K562 (cell line): ENCODE measurements at regions not wholly inside any gene's neighbourhood (a gene's known extent, or its start where the extent isn't known, plus 50 kb on each side); places are given as distances from the start of the nearest gene placed in this dataset.

ENCODE experiments used
- ATAC-seq: fragments of 200-7000 bp; cut with Tn5 transposase; 3 replicates; pipeline ENCODE4 v1.9.1; 2020; ENCODE audit warnings: moderate library complexity
- BruUV-seq: library from RNA; stranded (reverse); fragments of 400-500 nt; replicated peaks from 2 replicates; lab custom pipeline; 2021; lab: Mats Ljungman, UMichigan
- CTCF ChIA-PET: fragments of 300-600 bp; formaldehyde crosslinking; extraction: SDS; loops from one replicate; lab custom pipeline; 2021; ENCODE audit warnings: low intra/inter-chr PET ratio; lab: Yijun Ruan, JAX
- POLR2A ChIA-PET: fragments of 300-600, 350-650 bp; sonication (Branson Sonifier 250); formaldehyde crosslinking; extraction: SDS; loops from one replicate; lab custom pipeline; 2021; ENCODE audit warnings: antibody characterized with exemption, inconsistent platforms; lab: Yijun Ruan, JAX
- DNase-seq, 4 experiments: peaks; one replicate each; pipeline versions ENCODE4 v3.0.0 to v3.0.0-alpha.2; 2011 to 2018; ENCODE audit warnings: low spot score in 3 of 4, mixed read lengths in 3 of 4; ENCODE audit errors: extremely low read depth in 1 of 4
- FAIRE-seq: peaks from 2 replicates; lab custom pipeline; 2011; peaks lifted over from hg19 to GRCh38; lab: Jason Lieb, UNC
- H2AFZ ChIP-seq: 2 replicates; pipeline ENCODE4 v1.6.0; 2011; ENCODE audit warnings: low read depth, low read length, control low read depth, inconsistent platforms
- H3K27ac ChIP-seq: fragments of 200-600 bp; 3 replicates; pipeline ENCODE4 v1.8.0; 2011; ENCODE audit warnings: low read depth, mild to moderate bottlenecking, control low read depth, inconsistent platforms, low read length, moderate library complexity, mixed read lengths; ENCODE audit errors: extremely low read depth
- H3K27me3 ChIP-seq, 2 experiments: fragments of 300-600 bp in 1 of 2; 2 replicates in 1 of 2; 3 replicates in 1 of 2; pipeline versions ENCODE4 v1.6.0 to v1.8.0; 2011; ENCODE audit warnings: inconsistent platforms in 2 of 2, low read length in 2 of 2, mild to moderate bottlenecking in 1 of 2, mixed read lengths in 1 of 2, moderate library complexity in 1 of 2; ENCODE audit not compliant: control insufficient read depth in 2 of 2, insufficient read depth in 2 of 2
- H3K36me3 ChIP-seq: fragments of 300-600 bp; 3 replicates; pipeline ENCODE4 v1.8.0; 2011; ENCODE audit warnings: mild to moderate bottlenecking, low read length, inconsistent platforms; ENCODE audit not compliant: control insufficient read depth, insufficient read depth
- H3K4me1 ChIP-seq, 2 experiments: fragments of 200-600 bp in 1 of 2; replicated peaks in 1 of 2; 2 replicates in 1 of 2; 3 replicates in 1 of 2; pipeline versions ENCODE4 v1.5.1 to v1.8.0; 2011; ENCODE audit warnings: inconsistent platforms in 2 of 2, low read length in 2 of 2, mild to moderate bottlenecking in 1 of 2, mixed read lengths in 1 of 2, moderate library complexity in 1 of 2; ENCODE audit not compliant: control insufficient read depth in 2 of 2, insufficient read depth in 2 of 2
- H3K4me2 ChIP-seq: 2 replicates; pipeline ENCODE4 v1.6.1; 2011; ENCODE audit warnings: low read length, control low read depth, inconsistent platforms, mixed read lengths; ENCODE audit not compliant: insufficient read depth
- H3K4me3 ChIP-seq: fragments of 200-600 bp; sonication (generic), shearing (Covaris generic); 2 replicates; pipeline ENCODE4 v1.5.1; 2016; ENCODE audit warnings: control low read depth, inconsistent platforms
- H3K79me2 ChIP-seq: fragments of 200-600 bp; 3 replicates; pipeline ENCODE4 v1.8.0; 2011; ENCODE audit warnings: low read length, inconsistent platforms; ENCODE audit not compliant: control insufficient read depth, insufficient read depth
- H3K9ac ChIP-seq, 2 experiments: 2 replicates each; pipeline versions ENCODE4 v1.6.0 to v1.6.1; 2011; ENCODE audit warnings: low read depth in 2 of 2, low read length in 2 of 2, control low read depth in 1 of 2, inconsistent platforms in 1 of 2, mild to moderate bottlenecking in 1 of 2, mixed read lengths in 1 of 2; ENCODE audit not compliant: insufficient read depth in 1 of 2
- H3K9me1 ChIP-seq: one replicate; pipeline ENCODE4 v1.6.0; 2011; ENCODE audit warnings: inconsistent platforms, mild to moderate bottlenecking, low read length, moderate library complexity; ENCODE audit not compliant: control insufficient read depth, insufficient read depth
- H3K9me3 ChIP-seq: replicated peaks from 2 replicates; pipeline ENCODE4 v1.5.1; 2011; ENCODE audit warnings: low read depth, low read length, inconsistent platforms; ENCODE audit not compliant: control insufficient read depth, insufficient read depth
- H4K20me1 ChIP-seq: replicated peaks from 2 replicates; pipeline ENCODE4 v1.6.1; 2011; ENCODE audit warnings: low read length, inconsistent platforms, mixed read lengths; ENCODE audit not compliant: control insufficient read depth, insufficient read depth
- GTF2F1 ChIP-seq: IDR thresholded peaks from 2 replicates; pipeline ENCODE4 v1.6.1; 2011; ENCODE audit warnings: low read depth, low read length, improper control_type of control experiment
- HNRNPK ChIP-seq: fragments of 200-400 bp; formaldehyde crosslinking; IDR thresholded peaks from one replicate; pipeline ENCODE4 v1.6.1; 2018; ENCODE audit warnings: mild to moderate bottlenecking, low read depth, low read length; ENCODE audit not compliant: poor library complexity, severe bottlenecking
- KDM2B ChIP-seq: fragments of 250-450 bp; sonication (Bioruptor Pico); IDR thresholded peaks from 2 replicates; pipeline ENCODE4 v1.8.0; 2021; ENCODE audit warnings: mild to moderate bottlenecking, moderate library complexity
- L3MBTL2 ChIP-seq: fragments of 450-650 bp; IDR thresholded peaks from 2 replicates; pipeline ENCODE4 v1.6.1; 2016; ENCODE audit warnings: mild to moderate bottlenecking, moderate library complexity
- NFIC ChIP-seq: fragments of 450-650 bp; IDR thresholded peaks from 2 replicates; pipeline ENCODE4 v1.6.1; 2017; ENCODE audit warnings: mild to moderate bottlenecking, inconsistent platforms
- TCF3 ChIP-seq: sonication (generic); formaldehyde crosslinking; IDR thresholded peaks from 2 replicates; pipeline ENCODE4 v1.4.0; 2020; ENCODE audit warnings: mild to moderate bottlenecking, missing genetic modification reagents
- TEAD2 ChIP-seq: fragments of 450-650 bp; IDR thresholded peaks from 2 replicates; pipeline ENCODE4 v1.6.1; 2016; ENCODE audit warnings: missing genetic modification characterization, control low read depth, missing compliant biosample characterization
- ZKSCAN8 ChIP-seq: fragments of 200-800 bp; sonication (Bioruptor generic); IDR thresholded peaks from 2 replicates; pipeline ENCODE4 v1.6.1; 2016; ENCODE audit warnings: missing genetic modification characterization, missing compliant biosample characterization
- ZNF311 ChIP-seq: fragments of 250-450 bp; sonication (Bioruptor Pico); IDR thresholded peaks from 2 replicates; pipeline ENCODE4 v1.4.0; 2020; ENCODE audit warnings: mild to moderate bottlenecking, moderate library complexity
- WGBS: fragments of 100-300 bp; shearing (Covaris generic); methylation state at CpG from one replicate; pipeline ENCODE4 v1.1.6; 2016; ENCODE audit warnings: low coverage, mixed read lengths; ENCODE audit not compliant: insufficient coverage; ENCODE audit errors: missing lambda C conversion rate; 5-methylcytosine and 5-hydroxymethylcytosine counted together
- in situ Hi-C: fragments of 300-500 bp; cut with MboI; formaldehyde crosslinking; loops from 4 replicates; pipeline ENCODE4 v1.15.0; 2018; ENCODE audit warnings: inconsistent platforms, mixed read lengths
- intact Hi-C: fragments of 100-400 bp; cut with micrococcal nuclease; formaldehyde crosslinking; loops from 2 replicates; pipeline ENCODE4 v1.14.2; 2022
- TF ChIP-seq, protein P1 (sequence below): fragments of 250-450 bp; sonication (Bioruptor Pico); IDR thresholded peaks from 2 replicates; pipeline ENCODE4 v1.4.0; 2020; ENCODE audit warnings: mild to moderate bottlenecking, moderate library complexity, borderline replicate concordance
- TF ChIP-seq, protein P2 (sequence below): fragments of 450-650 bp; formaldehyde crosslinking; IDR thresholded peaks from 2 replicates; pipeline ENCODE4 v1.4.0; 2022; ENCODE audit warnings: missing genetic modification characterization

DNA sequence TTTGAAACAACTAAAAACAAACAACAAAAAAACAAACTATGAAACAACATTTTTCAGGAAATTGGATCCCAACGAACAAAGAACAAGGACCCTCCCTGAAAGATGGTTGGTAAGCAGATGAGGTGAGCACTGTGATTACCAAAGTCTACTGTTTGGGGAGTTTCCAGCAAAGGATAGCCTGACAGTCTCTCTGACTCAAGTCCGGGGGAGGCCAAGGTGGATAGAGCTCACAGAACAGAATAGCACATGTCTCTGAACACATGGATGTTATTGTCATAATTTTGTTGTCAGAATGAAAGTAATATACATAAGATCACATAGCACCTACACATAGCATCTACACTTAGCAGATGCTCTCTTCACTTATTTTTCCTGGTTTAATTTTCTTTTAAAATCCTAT is 501.3 kb upstream of the TENM4 start:
- intact Hi-C loops (no loop called here), in situ Hi-C loops (no loop called here)
- no peak for TF ChIP-seq GTF2F1
- TF ChIP-seq TCF3, result no peak
- ChIA-PET CTCF (no interaction called here), POLR2A (no interaction called here)
- Histone ChIP-seq H3K4me2 (no peak overlapping the region), H3K4me3 (no peak overlapping the region), H3K27me3 (no peaks in the 10 kb centered on the region), H3K79me2 (no peaks in the 10 kb centered on the region), H3K9me1 (no peaks in the 10 kb centered on the region), H3K4me1 (no peaks in the 10 kb centered on the region), H3K36me3 (no peaks in the 10 kb centered on the region), H3K27ac (no peak overlapping the region), H4K20me1 (no peaks in the 10 kb centered on the region), H3K9me3 (no peaks in the 10 kb centered on the region), H3K9ac (no peak overlapping the region), H2AFZ (no peak overlapping the region)
- BruUV-seq, result no TSS peak
- ATAC-seq (no peak), FAIRE-seq (no peak), DNase-seq (no peak)
- WGBS, result 0% methylated on average over 2 of the region's 2 CpGs

DNA sequence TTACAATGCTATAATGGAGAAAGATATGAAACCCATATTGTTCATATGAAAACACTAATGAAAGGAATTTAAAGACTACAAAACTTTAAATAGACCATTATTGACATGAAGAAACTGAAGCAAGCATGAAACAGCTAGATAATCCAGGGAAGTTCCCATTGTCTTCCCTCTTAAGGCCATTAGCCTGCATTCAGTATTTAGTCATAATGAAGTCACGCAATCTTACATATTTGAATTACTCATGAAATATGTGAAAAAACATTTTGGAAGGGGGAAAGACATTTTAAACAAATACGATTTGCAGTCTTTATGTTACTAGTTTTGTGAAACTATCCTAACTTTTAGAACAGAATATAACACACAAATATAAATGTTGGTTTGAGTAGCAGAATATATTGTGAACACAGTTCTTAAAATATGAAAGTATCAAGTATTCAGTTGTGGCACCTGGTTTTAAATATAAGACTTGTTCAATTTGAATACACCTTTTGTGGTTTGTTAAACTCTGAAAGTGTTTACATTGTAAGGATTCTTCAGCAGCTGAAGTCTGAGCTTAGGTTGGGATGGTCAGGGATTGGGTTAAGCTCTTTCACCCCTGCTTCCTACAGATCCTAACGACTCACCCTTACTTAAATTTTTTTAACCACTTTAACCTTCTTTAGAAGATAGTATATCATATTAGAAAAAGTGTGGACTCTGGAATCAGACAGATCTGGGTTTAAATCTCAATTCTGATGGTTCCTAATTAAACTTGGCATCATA is 500.3 kb upstream of the TENM4 start:
- intact Hi-C loops, result no loop called here
- H3K27me3 ChIP-seq, result no peaks in the 10 kb centered on the region
- H3K79me2 ChIP-seq, result no peaks in the 10 kb centered on the region
- H3K4me2 ChIP-seq, result no peak overlapping the region
- no peak for ATAC-seq
- no peaks in the 10 kb centered on the region for H3K4me1 ChIP-seq
- in situ Hi-C loops, result no loop called here
- no peaks in the 10 kb centered on the region for H3K36me3 ChIP-seq
- no peak overlapping the region for H3K4me3 ChIP-seq
- WGBS, result 0% methylated on average over 3 of the region's 3 CpGs
- no peaks in the 10 kb centered on the region for H3K9me1 ChIP-seq
- DNase-seq, result no peak
- BruUV-seq, result no TSS peak
- ChIA-PET POLR2A (no interaction called here), CTCF (no interaction called here)
- H3K27ac ChIP-seq, result no peak overlapping the region
- no peak overlapping the region for H2AFZ ChIP-seq
- no peaks in the 10 kb centered on the region for H3K9me3 ChIP-seq
- H4K20me1 ChIP-seq, result no peaks in the 10 kb centered on the region
- no peak overlapping the region for H3K9ac ChIP-seq
- no peak for FAIRE-seq
- TF ChIP-seq, protein P1, sequence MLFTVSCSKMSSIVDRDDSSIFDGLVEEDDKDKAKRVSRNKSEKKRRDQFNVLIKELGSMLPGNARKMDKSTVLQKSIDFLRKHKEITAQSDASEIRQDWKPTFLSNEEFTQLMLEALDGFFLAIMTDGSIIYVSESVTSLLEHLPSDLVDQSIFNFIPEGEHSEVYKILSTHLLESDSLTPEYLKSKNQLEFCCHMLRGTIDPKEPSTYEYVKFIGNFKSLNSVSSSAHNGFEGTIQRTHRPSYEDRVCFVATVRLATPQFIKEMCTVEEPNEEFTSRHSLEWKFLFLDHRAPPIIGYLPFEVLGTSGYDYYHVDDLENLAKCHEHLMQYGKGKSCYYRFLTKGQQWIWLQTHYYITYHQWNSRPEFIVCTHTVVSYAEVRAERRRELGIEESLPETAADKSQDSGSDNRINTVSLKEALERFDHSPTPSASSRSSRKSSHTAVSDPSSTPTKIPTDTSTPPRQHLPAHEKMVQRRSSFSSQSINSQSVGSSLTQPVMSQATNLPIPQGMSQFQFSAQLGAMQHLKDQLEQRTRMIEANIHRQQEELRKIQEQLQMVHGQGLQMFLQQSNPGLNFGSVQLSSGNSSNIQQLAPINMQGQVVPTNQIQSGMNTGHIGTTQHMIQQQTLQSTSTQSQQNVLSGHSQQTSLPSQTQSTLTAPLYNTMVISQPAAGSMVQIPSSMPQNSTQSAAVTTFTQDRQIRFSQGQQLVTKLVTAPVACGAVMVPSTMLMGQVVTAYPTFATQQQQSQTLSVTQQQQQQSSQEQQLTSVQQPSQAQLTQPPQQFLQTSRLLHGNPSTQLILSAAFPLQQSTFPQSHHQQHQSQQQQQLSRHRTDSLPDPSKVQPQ, result no peak
- TF ChIP-seq ZNF311 (CRISPR knock-in tag) (no peak), NFIC (no peak), KDM2B (CRISPR knock-in tag) (no peak), ZKSCAN8 (CRISPR knock-in tag) (no peak), L3MBTL2 (no peak), HNRNPK (no peak), TEAD2 (tag) (no peak)
- TF ChIP-seq, protein P2, sequence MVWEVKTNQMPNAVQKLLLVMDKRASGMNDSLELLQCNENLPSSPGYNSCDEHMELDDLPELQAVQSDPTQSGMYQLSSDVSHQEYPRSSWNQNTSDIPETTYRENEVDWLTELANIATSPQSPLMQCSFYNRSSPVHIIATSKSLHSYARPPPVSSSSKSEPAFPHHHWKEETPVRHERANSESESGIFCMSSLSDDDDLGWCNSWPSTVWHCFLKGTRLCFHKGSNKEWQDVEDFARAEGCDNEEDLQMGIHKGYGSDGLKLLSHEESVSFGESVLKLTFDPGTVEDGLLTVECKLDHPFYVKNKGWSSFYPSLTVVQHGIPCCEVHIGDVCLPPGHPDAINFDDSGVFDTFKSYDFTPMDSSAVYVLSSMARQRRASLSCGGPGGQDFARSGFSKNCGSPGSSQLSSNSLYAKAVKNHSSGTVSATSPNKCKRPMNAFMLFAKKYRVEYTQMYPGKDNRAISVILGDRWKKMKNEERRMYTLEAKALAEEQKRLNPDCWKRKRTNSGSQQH (CRISPR knock-in tag), result no peak
